A673 (cell line): ENCODE measurements at regions not wholly inside any gene's neighbourhood (a gene's known extent, or its start where the extent isn't known, plus 50 kb on each side); places are given as distances from the start of the nearest gene placed in this dataset.

ENCODE experiments used
- CTCF ChIP-seq: fragments of 300-800, 200-600 bp; sonication (generic); conservative IDR thresholded peaks from 2 replicates; pipeline ENCODE4 v1.5.1; 2017; ENCODE audit warnings: low read depth, mild to moderate bottlenecking, antibody characterized with exemption, low read length, moderate library complexity, mixed read lengths
- EZH2 ChIP-seq: fragments of 200-600 bp; sonication (generic); IDR thresholded peaks from 2 replicates; pipeline ENCODE4 v1.6.1; 2017; ENCODE audit warnings: borderline replicate concordance, low read depth, mild to moderate bottlenecking, mixed read lengths, antibody characterized with exemption, low read length; ENCODE audit not compliant: poor library complexity, severe bottlenecking

DNA sequence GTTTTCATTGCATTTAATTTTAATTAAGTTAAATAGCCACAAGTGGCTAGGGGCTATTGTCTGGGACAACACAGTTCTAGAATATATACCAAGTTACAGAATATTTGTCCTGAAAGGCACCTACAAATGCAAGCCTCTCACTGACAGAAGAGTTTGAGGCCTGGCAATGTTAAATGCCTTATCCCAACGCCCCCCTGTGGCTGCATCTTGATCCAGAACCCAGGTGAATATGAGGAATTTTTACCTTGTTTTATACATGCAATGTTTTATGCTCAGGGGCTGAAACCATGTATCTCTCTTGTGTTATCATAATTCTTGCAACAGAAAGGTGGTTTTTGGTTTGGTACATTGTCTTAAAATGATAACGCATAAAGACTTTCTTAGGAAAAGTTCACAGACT lies 71.8 kb upstream of the SEC11C start:
- TF ChIP-seq CTCF: peak; percentile 71
- no peak for TF ChIP-seq EZH2
